GM18507 (cell line): ENCODE measurements at regions not wholly inside any gene's neighbourhood (a gene's known extent, or its start where the extent isn't known, plus 50 kb on each side); places are given as distances from the start of the nearest gene placed in this dataset.

Source experiments
- DNase-seq: peaks from one replicate; pipeline ENCODE4 v3.0.0; 2011; ENCODE audit warnings: low read depth; ENCODE audit not compliant: insufficient read length; ENCODE audit errors: extremely low spot score
- FAIRE-seq: peaks from 2 replicates; lab custom pipeline; 2011; peaks lifted over from hg19 to GRCh38; lab: Jason Lieb, UNC

GRCh38 chr13:65914716-65915115 lies 1315.4 kb downstream of the PCDH9 start:
- FAIRE-seq (no peak), DNase-seq (no peak)

GRCh38 chr13:65913173-65913572 lies 1317.0 kb downstream of the PCDH9 start:
- FAIRE-seq (no peak), DNase-seq (no peak)

- FAIRE-seq (no peak), DNase-seq (no peak)
Measured at GRCh38 chr13:65912516-65912915, 1317.6 kb downstream of the PCDH9 start.

- DNase-seq: no peak
- FAIRE-seq: no peak
Measured at GRCh38 chr13:65911546-65912193, 1318.5 kb downstream of the PCDH9 start.

- no peak for DNase-seq
- no peak for FAIRE-seq
Measured at GRCh38 chr13:65909501-65909900, 1320.6 kb downstream of the PCDH9 start.

- DNase-seq (no peak), FAIRE-seq (no peak)
Measured at GRCh38 chr13:65907666-65908525, 1322.2 kb downstream of the PCDH9 start.

GRCh38 chr13:65901723-65902122 lies 1328.4 kb downstream of the PCDH9 start:
- DNase-seq (no peak), FAIRE-seq (no peak)

- DNase-seq: no peak
- no peak for FAIRE-seq
Measured at GRCh38 chr13:65894049-65894448, 1336.1 kb downstream of the PCDH9 start.

- no peak for DNase-seq
- FAIRE-seq: no peak
Measured at GRCh38 chr13:65892859-65893258, 1337.3 kb downstream of the PCDH9 start.

GRCh38 chr13:65889368-65889767 lies 1340.8 kb downstream of the PCDH9 start:
- DNase-seq (no peak), FAIRE-seq (no peak)

GRCh38 chr13:65882810-65883209 lies 1347.3 kb downstream of the PCDH9 start:
- DNase-seq (no peak), FAIRE-seq (no peak)

GRCh38 chr13:65881561-65882155 lies 1348.5 kb downstream of the PCDH9 start:
- DNase-seq (no peak), FAIRE-seq (no peak)

- DNase-seq (no peak), FAIRE-seq (no peak)
Measured at GRCh38 chr13:65875031-65875430, 1355.1 kb downstream of the PCDH9 start.

- FAIRE-seq (no peak), DNase-seq (no peak)
Measured at GRCh38 chr13:65872448-65872847, 1357.7 kb downstream of the PCDH9 start.

GRCh38 chr13:65868884-65869283 lies 1361.3 kb downstream of the PCDH9 start:
- DNase-seq (no peak), FAIRE-seq (no peak)

GRCh38 chr13:65868099-65868498 lies 1362.0 kb downstream of the PCDH9 start:
- no peak for DNase-seq
- no peak for FAIRE-seq

- DNase-seq (no peak), FAIRE-seq (no peak)
Measured at GRCh38 chr13:65866138-65866537, 1364.0 kb downstream of the PCDH9 start.

GRCh38 chr13:65865206-65865605 lies 1364.9 kb downstream of the PCDH9 start:
- DNase-seq (no peak), FAIRE-seq (no peak)

GRCh38 chr13:65864039-65864438 lies 1366.1 kb downstream of the PCDH9 start:
- no peak for FAIRE-seq
- DNase-seq: no peak

GRCh38 chr13:65860306-65860705 lies 1369.8 kb downstream of the PCDH9 start:
- DNase-seq: no peak
- FAIRE-seq: no peak
